ELF-1 (cell line): ENCODE measurements at regions not wholly inside any gene's neighbourhood (a gene's known extent, or its start where the extent isn't known, plus 50 kb on each side); places are given as distances from the start of the nearest gene placed in this dataset.
A peak's percentile ranks its signal among the peaks of the same experiment; 100 is the strongest.

Experiments used
- DNase-seq: peaks from one replicate; pipeline ENCODE4 v3.0.0-alpha.2; 2016; ENCODE audit warnings: low read depth, low spot score

DNA sequence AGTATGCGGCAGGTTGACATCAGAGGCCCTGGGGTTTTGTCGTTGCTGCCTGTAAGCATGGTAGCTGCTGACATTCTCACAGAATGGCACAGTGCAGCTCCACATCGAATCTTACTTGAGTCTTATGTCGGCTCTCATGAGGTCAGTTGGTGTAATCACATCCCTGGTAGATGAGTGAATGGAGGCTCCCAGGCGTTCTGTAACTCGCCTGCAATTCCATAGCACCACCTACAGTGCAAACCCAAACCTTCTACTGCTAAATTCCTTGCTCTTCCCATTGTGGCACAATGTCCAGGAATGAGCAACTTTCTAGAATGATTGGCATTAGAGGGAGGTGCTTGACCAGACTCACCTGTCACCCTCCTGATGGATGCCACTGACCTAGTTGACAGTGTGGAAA is 578.4 kb downstream of the CCDC171 start:
- DNase-seq, result peak; percentile 60

DNA sequence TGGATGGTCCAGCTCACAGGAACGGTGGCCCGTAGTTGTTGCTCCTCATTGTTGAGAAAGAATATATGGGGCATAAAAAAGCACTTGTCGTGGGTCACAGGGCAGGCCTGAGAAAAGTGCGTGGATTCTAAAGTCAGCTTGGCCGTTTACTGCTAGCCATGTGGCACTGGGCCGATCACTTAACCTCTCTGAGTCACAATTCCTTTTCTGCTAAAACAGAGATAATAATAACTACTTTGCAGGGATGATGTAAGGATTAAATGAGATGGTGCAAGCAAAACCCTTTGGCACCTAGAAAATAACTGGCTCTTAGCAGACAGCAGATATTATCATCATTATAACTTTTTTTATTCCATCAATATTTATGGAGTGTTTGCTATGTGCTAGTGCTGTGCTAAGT is 579.7 kb downstream of the CCDC171 start:
- DNase-seq, result no peak

- DNase-seq, result no peak
Measured at GRCh38 chr9:16133032-16133431, 580.2 kb downstream of the CCDC171 start.

- DNase-seq, result peak; percentile 92
Measured at GRCh38 chr9:16133556-16134227, 580.8 kb downstream of the CCDC171 start.

GRCh38 chr9:16134351-16134750 is 581.5 kb downstream of the CCDC171 start:
- DNase-seq, result peak; percentile 18

- no peak for DNase-seq
Measured at GRCh38 chr9:16135968-16136367, 583.1 kb downstream of the CCDC171 start.

GRCh38 chr9:16136451-16136850 is 583.6 kb downstream of the CCDC171 start:
- no peak for DNase-seq

- no peak for DNase-seq
Measured at GRCh38 chr9:16136961-16137360, 584.1 kb downstream of the CCDC171 start.

DNA sequence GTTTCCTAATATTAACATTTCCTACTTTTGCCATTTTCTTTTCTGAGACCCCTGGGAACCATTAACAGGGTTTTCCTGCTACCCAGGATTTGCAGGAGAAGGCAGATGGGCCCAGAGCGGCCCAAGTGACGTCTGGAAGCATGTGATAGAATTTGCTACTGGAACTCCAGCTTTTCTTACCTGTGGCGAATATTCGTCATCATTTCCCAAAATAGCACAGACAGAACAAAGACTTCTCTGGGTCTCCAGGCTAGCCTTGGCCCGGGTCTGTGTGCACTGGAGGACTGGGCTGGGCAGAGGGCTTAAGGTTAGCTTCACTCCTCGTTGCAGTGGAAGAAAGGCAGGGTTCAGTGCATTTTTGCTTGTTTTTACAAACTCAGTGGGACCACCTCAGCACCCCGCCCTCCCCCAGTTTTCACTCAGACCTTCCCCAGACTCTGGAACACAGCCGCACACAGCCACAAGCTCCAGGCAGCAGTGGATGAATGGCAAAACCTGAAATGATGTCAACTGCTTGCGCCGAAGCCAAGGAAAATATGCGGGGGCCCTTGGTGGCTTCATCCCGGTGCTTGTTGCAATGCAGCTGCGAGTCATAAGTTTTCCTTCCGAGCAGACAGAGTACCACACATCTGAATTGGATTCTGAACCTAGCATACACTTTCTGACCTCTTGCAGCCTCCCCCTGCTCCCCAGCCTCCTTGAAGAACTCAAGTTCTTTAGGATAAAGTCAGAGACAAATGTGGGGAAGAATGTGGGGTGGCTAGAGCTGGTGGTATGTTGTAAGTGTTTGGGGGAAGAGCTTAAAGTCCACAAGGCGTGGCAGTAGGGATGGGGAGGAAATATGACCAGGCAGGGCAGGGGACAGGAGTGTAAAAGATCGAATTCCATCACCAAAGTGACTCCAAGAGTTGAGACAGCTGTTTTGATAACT is 586.0 kb downstream of the CCDC171 start:
- no peak for DNase-seq

GRCh38 chr9:16139774-16140173 is 586.9 kb downstream of the CCDC171 start:
- DNase-seq, result no peak

GRCh38 chr9:16143310-16143709 is 590.5 kb downstream of the CCDC171 start:
- no peak for DNase-seq

GRCh38 chr9:16143947-16144890 is 591.4 kb downstream of the CCDC171 start:
- DNase-seq, result no peak

- DNase-seq, result peak; percentile 74
Measured at GRCh38 chr9:16145196-16145950, 592.5 kb downstream of the CCDC171 start.

GRCh38 chr9:16147726-16148125 is 594.9 kb downstream of the CCDC171 start:
- DNase-seq, result no peak

- peak; percentile 81 for DNase-seq
Measured at GRCh38 chr9:16150501-16150900, 597.7 kb downstream of the CCDC171 start.

GRCh38 chr9:16150938-16151650 is 598.3 kb downstream of the CCDC171 start:
- peak; percentile 68 for DNase-seq

DNA sequence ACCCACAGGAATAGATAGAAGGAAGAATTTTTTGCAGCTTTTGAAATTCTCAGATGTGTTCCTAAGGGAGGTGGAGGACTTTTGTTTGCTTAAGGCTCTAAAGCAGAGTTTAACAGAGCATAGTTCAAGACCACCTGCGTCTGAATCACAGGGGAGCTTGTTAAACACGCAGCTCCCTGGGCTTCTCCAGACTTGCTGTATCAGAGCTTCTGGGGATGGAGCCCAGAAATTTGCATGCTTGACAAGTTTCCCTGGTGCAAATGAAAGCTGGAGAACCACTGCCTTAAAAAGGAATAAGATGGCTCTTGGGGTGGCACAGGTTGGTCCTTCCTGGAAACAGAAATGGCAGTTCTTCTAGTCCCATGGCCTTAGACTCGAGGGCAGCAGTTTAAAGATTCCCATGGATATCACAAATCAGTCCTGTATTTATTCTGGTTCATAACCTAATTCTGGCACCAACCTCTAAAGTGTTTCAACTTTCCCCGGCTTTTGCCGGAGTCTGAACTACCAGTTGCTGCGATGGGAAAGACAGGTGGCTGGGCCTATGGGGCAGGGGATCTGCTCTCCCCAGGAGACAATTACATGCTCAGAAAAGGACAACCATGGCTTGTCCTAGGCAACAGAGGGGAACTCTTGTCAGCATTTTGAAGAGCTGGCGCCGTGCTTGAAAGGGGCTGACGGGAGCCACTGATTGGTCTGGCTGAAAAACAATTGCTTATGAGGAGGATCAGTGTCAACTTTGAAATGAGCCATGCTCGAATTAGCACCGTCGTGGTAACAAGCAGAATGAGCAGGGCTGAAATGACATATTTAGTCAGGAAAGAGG is 599.6 kb downstream of the CCDC171 start:
- no peak for DNase-seq

DNA sequence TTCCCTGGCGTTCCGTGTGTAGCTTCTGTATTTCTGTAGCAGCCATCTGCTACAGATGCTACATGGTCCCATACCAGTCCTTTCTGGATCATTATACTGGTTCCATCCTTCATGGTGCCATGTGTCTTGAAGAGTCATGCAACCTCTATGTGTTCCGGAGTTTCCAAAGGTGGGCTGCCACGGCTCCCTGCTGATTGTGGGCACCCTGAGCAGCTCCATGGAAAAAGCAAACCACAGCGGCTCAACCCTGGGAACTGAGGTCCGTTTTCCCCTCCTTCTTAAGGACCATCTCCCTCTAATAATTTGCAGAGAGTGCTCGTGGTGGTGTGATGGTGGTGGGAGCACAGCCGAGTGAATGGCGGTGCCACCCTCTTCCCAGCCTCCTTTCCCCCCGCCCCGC is 600.4 kb downstream of the CCDC171 start:
- DNase-seq, result no peak

DNA sequence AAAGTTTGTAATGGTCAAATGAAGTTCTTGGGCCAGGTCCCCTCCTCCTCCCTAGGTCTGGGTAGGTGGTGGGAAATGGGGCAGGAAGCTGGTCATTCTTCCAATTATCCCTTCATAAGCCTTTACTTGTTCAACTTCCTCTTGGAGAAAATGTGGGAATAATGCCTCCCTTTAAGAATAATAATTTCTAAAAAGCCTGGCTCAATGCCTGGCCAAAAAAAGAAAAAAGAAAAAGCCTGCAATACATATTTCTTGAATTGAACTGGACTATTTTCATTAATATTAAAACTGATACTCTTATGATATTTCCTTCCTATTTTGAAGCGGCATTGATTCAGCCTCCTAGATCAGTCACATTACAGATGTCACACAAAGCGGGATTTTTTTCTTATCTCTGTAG is 600.9 kb downstream of the CCDC171 start:
- DNase-seq, result no peak
